Ishikawa (cell line): ENCODE measurements at regions not wholly inside any gene's neighbourhood (a gene's known extent, or its start where the extent isn't known, plus 50 kb on each side); places are given as distances from the start of the nearest gene placed in this dataset.

Source experiments
- CREB1 ChIP-seq: IDR thresholded peaks from 2 replicates; pipeline ENCODE4 v1.6.1; 2012; ENCODE audit warnings: low read depth
- EP300 ChIP-seq: IDR thresholded peaks from 2 replicates; pipeline ENCODE4 v1.6.1; 2012; ENCODE audit warnings: borderline replicate concordance
- MAX ChIP-seq: IDR thresholded peaks from 2 replicates; pipeline ENCODE4 v1.6.1; 2012
- TAF1 ChIP-seq: IDR thresholded peaks from 2 replicates; pipeline ENCODE4 v1.6.1; 2012; ENCODE audit warnings: low read depth, mild to moderate bottlenecking
- TCF12 ChIP-seq: IDR thresholded peaks from 2 replicates; pipeline ENCODE4 v1.6.1; 2012; ENCODE audit warnings: low read depth
- TEAD4 ChIP-seq: IDR thresholded peaks from 2 replicates; pipeline ENCODE4 v1.6.1; 2012
- ZBTB7A ChIP-seq: IDR thresholded peaks from 2 replicates; pipeline ENCODE4 v1.6.1; 2012; ENCODE audit warnings: low read depth
- TF ChIP-seq, protein P1 (sequence below): IDR thresholded peaks from 2 replicates; pipeline ENCODE4 v1.6.1; 2012
- TF ChIP-seq, protein P2 (sequence below): IDR thresholded peaks from 2 replicates; pipeline ENCODE4 v1.6.1; 2012; ENCODE audit warnings: low read depth, mild to moderate bottlenecking

- TF ChIP-seq EP300 (no peak), ZBTB7A (no peak), CREB1 (no peak), TCF12 (no peak), TAF1 (no peak), MAX (no peak), TEAD4 (no peak)
- TF ChIP-seq, protein P1, sequence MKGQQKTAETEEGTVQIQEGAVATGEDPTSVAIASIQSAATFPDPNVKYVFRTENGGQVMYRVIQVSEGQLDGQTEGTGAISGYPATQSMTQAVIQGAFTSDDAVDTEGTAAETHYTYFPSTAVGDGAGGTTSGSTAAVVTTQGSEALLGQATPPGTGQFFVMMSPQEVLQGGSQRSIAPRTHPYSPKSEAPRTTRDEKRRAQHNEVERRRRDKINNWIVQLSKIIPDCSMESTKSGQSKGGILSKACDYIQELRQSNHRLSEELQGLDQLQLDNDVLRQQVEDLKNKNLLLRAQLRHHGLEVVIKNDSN = no peak
- TF ChIP-seq, protein P2, sequence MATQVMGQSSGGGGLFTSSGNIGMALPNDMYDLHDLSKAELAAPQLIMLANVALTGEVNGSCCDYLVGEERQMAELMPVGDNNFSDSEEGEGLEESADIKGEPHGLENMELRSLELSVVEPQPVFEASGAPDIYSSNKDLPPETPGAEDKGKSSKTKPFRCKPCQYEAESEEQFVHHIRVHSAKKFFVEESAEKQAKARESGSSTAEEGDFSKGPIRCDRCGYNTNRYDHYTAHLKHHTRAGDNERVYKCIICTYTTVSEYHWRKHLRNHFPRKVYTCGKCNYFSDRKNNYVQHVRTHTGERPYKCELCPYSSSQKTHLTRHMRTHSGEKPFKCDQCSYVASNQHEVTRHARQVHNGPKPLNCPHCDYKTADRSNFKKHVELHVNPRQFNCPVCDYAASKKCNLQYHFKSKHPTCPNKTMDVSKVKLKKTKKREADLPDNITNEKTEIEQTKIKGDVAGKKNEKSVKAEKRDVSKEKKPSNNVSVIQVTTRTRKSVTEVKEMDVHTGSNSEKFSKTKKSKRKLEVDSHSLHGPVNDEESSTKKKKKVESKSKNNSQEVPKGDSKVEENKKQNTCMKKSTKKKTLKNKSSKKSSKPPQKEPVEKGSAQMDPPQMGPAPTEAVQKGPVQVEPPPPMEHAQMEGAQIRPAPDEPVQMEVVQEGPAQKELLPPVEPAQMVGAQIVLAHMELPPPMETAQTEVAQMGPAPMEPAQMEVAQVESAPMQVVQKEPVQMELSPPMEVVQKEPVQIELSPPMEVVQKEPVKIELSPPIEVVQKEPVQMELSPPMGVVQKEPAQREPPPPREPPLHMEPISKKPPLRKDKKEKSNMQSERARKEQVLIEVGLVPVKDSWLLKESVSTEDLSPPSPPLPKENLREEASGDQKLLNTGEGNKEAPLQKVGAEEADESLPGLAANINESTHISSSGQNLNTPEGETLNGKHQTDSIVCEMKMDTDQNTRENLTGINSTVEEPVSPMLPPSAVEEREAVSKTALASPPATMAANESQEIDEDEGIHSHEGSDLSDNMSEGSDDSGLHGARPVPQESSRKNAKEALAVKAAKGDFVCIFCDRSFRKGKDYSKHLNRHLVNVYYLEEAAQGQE = no peak
Measured at GRCh38 chrX:109266034-109266433, 215.9 kb downstream of the GUCY2F start.
